Type B pancreatic cell (in vitro differentiated cells): ENCODE measurements at regions not wholly inside any gene's neighbourhood (a gene's known extent, or its start where the extent isn't known, plus 50 kb on each side); places are given as distances from the start of the nearest gene placed in this dataset.

Experiments used
- DNase-seq: peaks from one replicate; pipeline ENCODE4 v3.0.0; 2021; ENCODE audit warnings: mixed read lengths; ENCODE audit not compliant: unreplicated experiment; ENCODE audit errors: extremely low spot score
- H3K27ac Mint-ChIP-seq: 2 replicates; pipeline ENCODE4 v1.8.0; 2021; ENCODE audit warnings: mild to moderate bottlenecking, mixed read lengths
- H3K27me3 Mint-ChIP-seq: 2 replicates; pipeline ENCODE4 v1.8.0; 2021; ENCODE audit warnings: mixed read lengths
- H3K36me3 Mint-ChIP-seq: 2 replicates; pipeline ENCODE4 v1.8.0; 2021; ENCODE audit warnings: mixed read lengths
- H3K4me1 Mint-ChIP-seq: one replicate; pipeline ENCODE4 v1.8.0; 2021; ENCODE audit warnings: mixed read lengths; ENCODE audit not compliant: unreplicated experiment
- H3K4me3 Mint-ChIP-seq: 2 replicates; pipeline ENCODE4 v1.8.0; 2021; ENCODE audit warnings: mild to moderate bottlenecking, mixed read lengths
- H3K9me3 Mint-ChIP-seq: 2 replicates; pipeline ENCODE4 v1.8.0; 2021; ENCODE audit warnings: mixed read lengths
- TF ChIP-seq, protein P1 (sequence below): fragments of 200-600 bp; sonication (generic); conservative IDR thresholded peaks from 2 replicates; pipeline ENCODE4 v1.5.0; 2021; ENCODE audit warnings: antibody characterized with exemption, mild to moderate bottlenecking

DNA sequence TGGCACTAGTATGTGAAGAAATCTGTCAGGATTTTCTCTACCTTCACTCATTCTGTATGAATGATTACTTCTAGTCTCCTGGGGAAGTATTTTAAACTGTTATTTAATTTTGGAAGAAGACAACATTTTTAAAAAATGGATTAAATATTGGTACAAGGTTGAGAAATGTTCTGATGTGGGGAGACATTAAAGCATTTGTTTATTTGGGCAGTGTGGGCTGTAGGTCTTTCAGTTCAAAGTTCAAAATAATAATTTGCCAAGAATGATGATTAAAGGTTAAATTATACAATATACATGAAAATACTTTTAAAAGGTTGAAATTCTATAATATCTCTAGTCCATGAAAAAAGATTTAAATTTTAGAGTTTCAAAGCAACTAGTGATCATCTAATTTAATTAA lies 194.7 kb downstream of the NHLRC3 start:
- Mint-ChIP-seq H3K4me3 (no peak overlapping the region), H3K27ac (no peak overlapping the region), H3K27me3 (peaks cover 3% of the 10 kb centered on the region), H3K4me1 (peaks cover 9% of the 10 kb centered on the region), H3K36me3 (no peaks in the 10 kb centered on the region), H3K9me3 (no peaks in the 10 kb centered on the region)
- DNase-seq: no peak
- TF ChIP-seq, protein P1, sequence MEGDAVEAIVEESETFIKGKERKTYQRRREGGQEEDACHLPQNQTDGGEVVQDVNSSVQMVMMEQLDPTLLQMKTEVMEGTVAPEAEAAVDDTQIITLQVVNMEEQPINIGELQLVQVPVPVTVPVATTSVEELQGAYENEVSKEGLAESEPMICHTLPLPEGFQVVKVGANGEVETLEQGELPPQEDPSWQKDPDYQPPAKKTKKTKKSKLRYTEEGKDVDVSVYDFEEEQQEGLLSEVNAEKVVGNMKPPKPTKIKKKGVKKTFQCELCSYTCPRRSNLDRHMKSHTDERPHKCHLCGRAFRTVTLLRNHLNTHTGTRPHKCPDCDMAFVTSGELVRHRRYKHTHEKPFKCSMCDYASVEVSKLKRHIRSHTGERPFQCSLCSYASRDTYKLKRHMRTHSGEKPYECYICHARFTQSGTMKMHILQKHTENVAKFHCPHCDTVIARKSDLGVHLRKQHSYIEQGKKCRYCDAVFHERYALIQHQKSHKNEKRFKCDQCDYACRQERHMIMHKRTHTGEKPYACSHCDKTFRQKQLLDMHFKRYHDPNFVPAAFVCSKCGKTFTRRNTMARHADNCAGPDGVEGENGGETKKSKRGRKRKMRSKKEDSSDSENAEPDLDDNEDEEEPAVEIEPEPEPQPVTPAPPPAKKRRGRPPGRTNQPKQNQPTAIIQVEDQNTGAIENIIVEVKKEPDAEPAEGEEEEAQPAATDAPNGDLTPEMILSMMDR: no peak

DNA sequence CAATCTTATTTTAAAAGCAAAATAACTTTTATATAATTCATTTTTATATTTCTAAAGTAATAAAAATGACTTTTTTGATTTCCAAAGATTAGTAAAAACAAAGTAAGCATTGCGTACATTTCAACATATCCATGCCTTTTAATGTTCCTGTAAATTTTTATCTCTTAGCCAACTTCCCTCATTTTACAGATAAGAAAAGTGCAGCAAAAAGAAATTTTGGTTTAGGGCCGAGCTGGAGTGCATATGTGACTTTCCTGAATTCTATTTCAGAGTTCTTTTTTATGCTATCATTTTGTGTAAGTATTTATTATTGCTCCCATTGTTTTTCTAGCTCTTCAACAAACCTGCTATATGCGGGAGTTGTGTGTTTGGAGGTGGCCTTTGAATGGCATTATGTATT lies 195.3 kb downstream of the NHLRC3 start:
- no peaks in the 10 kb centered on the region for H3K36me3 Mint-ChIP-seq
- no peaks in the 10 kb centered on the region for H3K9me3 Mint-ChIP-seq
- no peak overlapping the region for H3K27ac Mint-ChIP-seq
- H3K27me3 Mint-ChIP-seq: peaks cover 3% of the 10 kb centered on the region
- no peak for DNase-seq
- TF ChIP-seq, protein P1: no peak
- no peak overlapping the region for H3K4me3 Mint-ChIP-seq
- H3K4me1 Mint-ChIP-seq: peaks cover 9% of the 10 kb centered on the region

DNA sequence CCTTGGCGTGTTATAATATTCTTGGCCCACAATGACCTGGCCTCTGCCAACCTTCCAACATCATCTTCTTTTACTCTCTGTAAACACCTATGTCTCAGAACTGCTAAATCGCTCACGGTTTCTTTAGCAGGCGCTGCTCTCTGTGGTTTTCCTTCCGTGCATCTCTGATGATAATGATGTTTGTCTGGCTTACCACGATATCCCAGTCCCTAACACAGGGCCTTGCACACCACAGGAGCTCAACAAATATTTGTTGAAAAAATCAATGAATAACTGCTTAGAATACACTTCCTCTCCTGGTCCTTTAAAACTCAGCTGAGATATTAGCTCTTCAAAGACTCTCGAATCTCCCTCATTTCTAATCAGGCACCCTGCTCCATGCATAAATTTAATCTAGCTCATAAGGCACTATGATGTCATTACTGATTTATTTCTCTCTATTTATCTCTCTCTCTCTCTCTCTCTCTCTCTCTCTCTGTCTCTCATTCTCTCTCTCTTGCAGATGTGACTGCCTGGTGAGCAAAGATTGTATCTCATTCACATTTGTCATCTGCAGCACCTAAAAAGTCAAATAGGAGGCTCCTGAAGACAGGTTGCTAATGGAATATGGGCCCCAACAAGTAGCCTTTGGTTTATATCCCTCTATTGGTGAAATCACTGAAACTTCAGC lies 206.4 kb downstream of the NHLRC3 start:
- Mint-ChIP-seq H3K9me3 (no peaks in the 10 kb centered on the region), H3K4me3 (no peak overlapping the region), H3K4me1 (peaks cover 9% of the 10 kb centered on the region), H3K27me3 (no peaks in the 10 kb centered on the region), H3K27ac (no peak overlapping the region), H3K36me3 (no peaks in the 10 kb centered on the region)
- DNase-seq: no peak
- TF ChIP-seq, protein P1: no peak

DNA sequence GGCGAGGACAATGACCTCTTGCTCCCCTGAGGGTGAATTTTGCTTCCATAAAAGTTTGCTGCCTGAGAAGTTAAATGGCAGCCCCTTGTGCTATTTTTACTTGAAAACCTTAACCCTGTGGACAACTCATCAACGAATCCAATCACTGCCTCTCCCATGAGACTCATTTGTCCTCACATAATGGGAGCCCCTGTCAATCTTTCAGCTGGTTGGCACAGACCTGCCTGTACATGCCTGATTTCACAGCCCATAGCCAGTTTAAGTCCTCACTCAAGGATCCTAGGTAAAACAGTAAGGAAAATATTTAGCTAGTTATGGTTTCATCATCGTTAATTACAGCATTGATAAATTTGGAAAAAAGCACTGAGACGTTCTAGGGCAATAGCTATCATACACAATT lies 207.4 kb downstream of the NHLRC3 start:
- no peaks in the 10 kb centered on the region for H3K36me3 Mint-ChIP-seq
- peaks cover 12% of the 10 kb centered on the region for H3K4me1 Mint-ChIP-seq
- no peak overlapping the region for H3K4me3 Mint-ChIP-seq
- no peaks in the 10 kb centered on the region for H3K9me3 Mint-ChIP-seq
- no peaks in the 10 kb centered on the region for H3K27me3 Mint-ChIP-seq
- no peak for DNase-seq
- TF ChIP-seq, protein P1: no peak
- no peak overlapping the region for H3K27ac Mint-ChIP-seq

DNA sequence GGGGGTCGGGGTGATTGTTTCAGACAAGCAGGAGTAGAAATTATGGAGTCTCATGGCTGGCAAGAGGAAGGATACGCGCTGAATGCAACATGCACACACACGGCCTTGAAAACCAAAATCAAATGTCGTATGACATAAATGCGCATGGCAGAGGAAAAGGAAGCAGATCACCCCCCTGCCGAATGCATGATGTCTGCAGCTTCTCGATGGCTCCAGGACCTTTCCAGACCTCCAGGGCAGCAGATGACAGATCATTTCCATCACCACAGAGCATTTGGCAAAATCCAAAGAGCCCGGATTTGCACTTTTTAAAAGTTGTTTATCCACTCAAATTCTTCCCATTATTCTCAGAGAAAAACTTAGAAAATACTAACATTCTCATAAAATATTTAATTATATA lies 211.7 kb downstream of the NHLRC3 start:
- Mint-ChIP-seq H3K4me3 (no peak overlapping the region), H3K27ac (no peak overlapping the region), H3K9me3 (no peaks in the 10 kb centered on the region), H3K27me3 (peaks cover 4% of the 10 kb centered on the region), H3K4me1 (peaks cover 21% of the 10 kb centered on the region), H3K36me3 (no peaks in the 10 kb centered on the region)
- TF ChIP-seq, protein P1: no peak
- no peak for DNase-seq

DNA sequence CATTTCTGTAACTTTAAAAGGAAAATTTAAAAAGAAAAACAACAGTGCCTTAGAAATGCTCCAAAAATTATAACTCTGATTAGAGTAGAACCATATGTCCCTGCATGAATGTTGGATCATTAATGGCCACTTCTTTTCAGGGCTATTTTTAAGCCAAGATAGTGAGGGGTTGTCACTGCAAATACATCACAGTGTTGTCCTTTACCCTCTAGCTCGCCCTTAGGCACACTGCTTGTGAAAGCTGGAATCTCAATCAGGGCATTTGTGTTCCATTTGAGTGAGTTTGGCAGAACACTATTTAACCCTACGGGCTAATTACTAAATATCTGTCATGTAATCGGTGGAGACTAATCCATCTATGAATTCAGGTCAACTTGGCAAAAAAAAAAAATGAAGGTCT lies 212.2 kb downstream of the NHLRC3 start:
- no peak overlapping the region for H3K27ac Mint-ChIP-seq
- peaks cover 4% of the 10 kb centered on the region for H3K27me3 Mint-ChIP-seq
- H3K9me3 Mint-ChIP-seq: no peaks in the 10 kb centered on the region
- DNase-seq: no peak
- no peaks in the 10 kb centered on the region for H3K36me3 Mint-ChIP-seq
- TF ChIP-seq, protein P1: no peak
- no peak overlapping the region for H3K4me3 Mint-ChIP-seq
- H3K4me1 Mint-ChIP-seq: peaks cover 18% of the 10 kb centered on the region
